OCI-LY7 (cell line): ENCODE measurements at regions not wholly inside any gene's neighbourhood (a gene's known extent, or its start where the extent isn't known, plus 50 kb on each side); places are given as distances from the start of the nearest gene placed in this dataset.

ENCODE experiments used
- BruUV-seq: library from RNA; stranded (reverse); fragments of 400-500 nt; replicated peaks from 2 replicates; lab custom pipeline; 2021; lab: Mats Ljungman, UMichigan
- CTCF ChIA-PET: fragments of 300-600 bp; sonication (Branson Sonifier 250); formaldehyde crosslinking; loops from one replicate; lab custom pipeline; 2022; ENCODE audit warnings: antibody characterized with exemption; ENCODE audit not compliant: unreplicated experiment; lab: Charles Lee
- POLR2A ChIA-PET: fragments of 300-600 bp; sonication (Branson Sonifier 250); formaldehyde crosslinking; loops from one replicate; lab custom pipeline; 2022; ENCODE audit warnings: antibody characterized with exemption; lab: Charles Lee
- DNase-seq: peaks from one replicate; pipeline ENCODE4 v3.0.0-alpha.2; 2015; ENCODE audit warnings: low spot score
- H2AFZ ChIP-seq: fragments of 200-600 bp; sonication (generic), shearing (Covaris generic); 2 replicates; pipeline ENCODE4 v1.6.1; 2014; ENCODE audit warnings: mild to moderate bottlenecking, antibody characterized with exemption, low read length, moderate library complexity
- H3K27ac ChIP-seq: fragments of 200-600 bp; sonication (generic); 2 replicates; pipeline ENCODE4 v1.5.1; 2014; ENCODE audit warnings: mixed run types, low read depth, mild to moderate bottlenecking, moderate library complexity, low read length, inconsistent platforms; ENCODE audit not compliant: poor library complexity, severe bottlenecking
- H3K36me3 ChIP-seq: fragments of 200-600 bp; sonication (generic); 2 replicates; pipeline ENCODE4 v1.6.1; 2014; ENCODE audit warnings: mild to moderate bottlenecking, antibody characterized with exemption, low read length, moderate library complexity, mixed read lengths; ENCODE audit not compliant: insufficient read depth
- H3K4me1 ChIP-seq: fragments of 200-600 bp; sonication (generic); 2 replicates; pipeline ENCODE4 v1.5.1; 2014; ENCODE audit warnings: mild to moderate bottlenecking, low read length; ENCODE audit not compliant: insufficient read depth, poor library complexity, severe bottlenecking
- H3K4me2 ChIP-seq: fragments of 200-600 bp; sonication (generic); 2 replicates; pipeline ENCODE4 v1.6.1; 2014; ENCODE audit warnings: mild to moderate bottlenecking, low read length
- H3K4me3 ChIP-seq: fragments of 200-600 bp; sonication (generic); 2 replicates; pipeline ENCODE4 v1.5.1; 2014; ENCODE audit warnings: mild to moderate bottlenecking, low read depth, low read length; ENCODE audit not compliant: poor library complexity, severe bottlenecking
- H3K79me2 ChIP-seq: fragments of 200-600 bp; sonication (generic); 2 replicates; pipeline ENCODE4 v1.6.1; 2016; ENCODE audit warnings: low read depth, mild to moderate bottlenecking, low read length, moderate library complexity, mixed read lengths; ENCODE audit not compliant: insufficient read depth
- H3K9me2 ChIP-seq: fragments of 200-600 bp; sonication (generic); 2 replicates; pipeline ENCODE4 v1.6.1; 2016; ENCODE audit warnings: mild to moderate bottlenecking, low read length, mixed read lengths; ENCODE audit not compliant: insufficient read depth
- H3K9me3 ChIP-seq: fragments of 200-600 bp; sonication (generic); 2 replicates; pipeline ENCODE4 v1.6.1; 2014; ENCODE audit warnings: mild to moderate bottlenecking, mixed run types, low read length, mixed read lengths
- H4K20me1 ChIP-seq: fragments of 200-600 bp; sonication (generic); 2 replicates; pipeline ENCODE4 v1.6.1; 2014; ENCODE audit warnings: mild to moderate bottlenecking, antibody characterized with exemption, low read length, moderate library complexity, mixed read lengths; ENCODE audit not compliant: insufficient read depth
- EZH2phosphoT487 ChIP-seq: fragments of 200-600 bp; sonication (generic); IDR thresholded peaks from 2 replicates; pipeline ENCODE4 v1.6.1; 2018; ENCODE audit warnings: low read depth, borderline replicate concordance, mild to moderate bottlenecking, mixed run types, antibody characterized with exemption, low read length, moderate library complexity, mixed read lengths
- intact Hi-C: fragments of 100-400 bp; cut with micrococcal nuclease; formaldehyde crosslinking; loops from one replicate; pipeline ENCODE4 v1.10.0; 2022; ENCODE audit not compliant: unreplicated experiment
- TF ChIP-seq, protein P1 (sequence below): fragments of 200-600 bp; sonication (generic); conservative IDR thresholded peaks from 2 replicates; pipeline ENCODE4 v1.5.1; 2014; ENCODE audit warnings: mild to moderate bottlenecking, antibody characterized with exemption, low read length, moderate library complexity, mixed read lengths

DNA sequence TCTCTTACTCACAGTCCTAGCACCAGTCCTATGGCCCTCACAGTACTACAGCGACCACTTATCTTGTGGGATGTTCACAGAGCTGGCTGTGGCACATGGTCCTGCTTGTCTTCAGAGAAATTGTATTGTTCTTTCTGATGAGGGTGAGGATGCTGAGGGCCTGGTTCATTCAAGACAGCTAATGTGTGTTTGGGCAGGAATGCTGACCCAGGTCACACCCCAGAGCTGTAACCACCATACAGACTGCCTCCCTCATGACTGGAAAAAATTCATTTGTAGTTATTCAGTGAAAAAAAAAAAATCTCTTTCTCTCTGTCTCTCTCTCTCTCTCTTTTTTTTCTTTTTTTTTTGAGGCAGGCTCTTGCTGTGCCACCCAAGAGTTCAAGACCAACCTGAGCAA lies 83.5 kb downstream of the KLF6 start:
- Histone ChIP-seq H3K27ac (no peak overlapping the region), H3K79me2 (no peaks in the 10 kb centered on the region), H3K9me2 (no peaks in the 10 kb centered on the region), H3K4me1 (no peaks in the 10 kb centered on the region), H3K4me3 (no peak overlapping the region), H4K20me1 (no peaks in the 10 kb centered on the region), H3K36me3 (no peaks in the 10 kb centered on the region), H2AFZ (no peak overlapping the region), H3K4me2 (no peak overlapping the region), H3K9me3 (no peaks in the 10 kb centered on the region)
- BruUV-seq: no TSS peak
- CTCF ChIA-PET: no interaction called here
- POLR2A ChIA-PET: interaction anchor here (0.6 to 0.7 kb wide), 3 partner anchors 32 to 857 kb away, joined by 3 to 6 read pairs (median 6); no protein-coding TSS in a partner anchor
- DNase-seq: no peak
- TF ChIP-seq, protein P1, sequence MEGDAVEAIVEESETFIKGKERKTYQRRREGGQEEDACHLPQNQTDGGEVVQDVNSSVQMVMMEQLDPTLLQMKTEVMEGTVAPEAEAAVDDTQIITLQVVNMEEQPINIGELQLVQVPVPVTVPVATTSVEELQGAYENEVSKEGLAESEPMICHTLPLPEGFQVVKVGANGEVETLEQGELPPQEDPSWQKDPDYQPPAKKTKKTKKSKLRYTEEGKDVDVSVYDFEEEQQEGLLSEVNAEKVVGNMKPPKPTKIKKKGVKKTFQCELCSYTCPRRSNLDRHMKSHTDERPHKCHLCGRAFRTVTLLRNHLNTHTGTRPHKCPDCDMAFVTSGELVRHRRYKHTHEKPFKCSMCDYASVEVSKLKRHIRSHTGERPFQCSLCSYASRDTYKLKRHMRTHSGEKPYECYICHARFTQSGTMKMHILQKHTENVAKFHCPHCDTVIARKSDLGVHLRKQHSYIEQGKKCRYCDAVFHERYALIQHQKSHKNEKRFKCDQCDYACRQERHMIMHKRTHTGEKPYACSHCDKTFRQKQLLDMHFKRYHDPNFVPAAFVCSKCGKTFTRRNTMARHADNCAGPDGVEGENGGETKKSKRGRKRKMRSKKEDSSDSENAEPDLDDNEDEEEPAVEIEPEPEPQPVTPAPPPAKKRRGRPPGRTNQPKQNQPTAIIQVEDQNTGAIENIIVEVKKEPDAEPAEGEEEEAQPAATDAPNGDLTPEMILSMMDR: no peak
- TF ChIP-seq EZH2phosphoT487: no peak
- intact Hi-C loops: no loop called here

DNA sequence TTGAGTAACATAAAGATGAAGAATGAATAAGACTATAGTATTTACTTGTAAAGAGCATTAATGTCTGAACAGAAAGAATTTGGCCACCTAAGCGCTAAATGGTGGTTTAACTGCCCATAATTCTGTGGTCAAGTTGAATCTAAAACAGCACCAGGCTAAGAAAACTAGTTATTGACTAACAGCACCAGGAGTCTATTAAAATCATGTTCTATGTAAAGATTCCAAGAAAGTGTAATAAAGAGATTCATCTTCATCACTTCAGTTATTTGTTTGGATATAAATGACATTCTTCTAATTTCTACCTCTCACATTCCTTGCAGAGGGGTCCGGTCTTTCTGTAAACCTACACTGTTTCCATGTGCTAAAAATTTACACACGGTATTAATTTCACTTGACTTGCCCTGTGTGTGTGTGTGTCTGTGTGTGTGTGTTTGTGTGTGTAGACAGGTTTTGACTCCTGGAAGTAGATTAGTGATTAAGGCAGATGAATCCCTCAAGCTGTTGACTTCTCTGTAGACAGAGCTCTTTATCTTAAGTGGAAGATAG lies 84.4 kb downstream of the KLF6 start:
- no TSS peak for BruUV-seq
- H3K4me1 ChIP-seq: no peaks in the 10 kb centered on the region
- POLR2A ChIA-PET: interaction anchor here (0.6 to 0.7 kb wide), 2 partner anchors 33 to 858 kb away, joined by 3 to 6 read pairs; no protein-coding TSS in a partner anchor

DNA sequence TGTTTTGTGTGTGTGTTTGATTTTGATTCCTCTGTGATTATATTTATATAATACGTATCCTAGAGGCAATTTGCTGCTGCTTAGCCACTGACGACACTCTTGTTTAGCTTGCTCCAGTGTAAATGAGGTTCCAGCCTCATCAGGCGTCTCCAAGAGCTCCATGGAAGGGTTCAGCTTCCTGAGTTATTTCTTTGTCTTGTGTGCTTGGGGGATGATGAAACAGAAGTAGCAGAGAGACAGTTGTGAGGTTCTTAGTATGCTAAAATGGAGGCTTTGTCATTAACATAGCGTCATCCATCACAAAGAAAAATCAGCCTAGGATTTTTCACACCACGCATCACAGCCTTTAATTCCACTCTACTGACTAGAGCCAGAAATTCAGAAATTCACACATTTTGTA lies 85.1 kb downstream of the KLF6 start:
- H3K4me2 ChIP-seq: no peak overlapping the region
- no peaks in the 10 kb centered on the region for H4K20me1 ChIP-seq
- no peak for TF ChIP-seq EZH2phosphoT487
- H3K9me2 ChIP-seq: no peaks in the 10 kb centered on the region
- ChIA-PET POLR2A (no interaction called here), CTCF (no interaction called here)
- no peaks in the 10 kb centered on the region for H3K36me3 ChIP-seq
- no peak overlapping the region for H3K4me3 ChIP-seq
- no peaks in the 10 kb centered on the region for H3K79me2 ChIP-seq
- no TSS peak for BruUV-seq
- intact Hi-C loops: no loop called here
- no peak for DNase-seq
- no peak overlapping the region for H2AFZ ChIP-seq
- no peak overlapping the region for H3K27ac ChIP-seq
- no peaks in the 10 kb centered on the region for H3K4me1 ChIP-seq
- no peaks in the 10 kb centered on the region for H3K9me3 ChIP-seq

More for the DNA sequence above, 84.4 kb downstream of the KLF6 start:
- TF ChIP-seq, protein P1: no peak
- TF ChIP-seq EZH2phosphoT487: no peak
- CTCF ChIA-PET: no interaction called here
- Histone ChIP-seq H3K36me3 (no peaks in the 10 kb centered on the region), H3K79me2 (no peaks in the 10 kb centered on the region), H3K4me3 (no peak overlapping the region), H3K9me2 (no peaks in the 10 kb centered on the region), H3K27ac (no peak overlapping the region), H4K20me1 (no peaks in the 10 kb centered on the region), H2AFZ (no peak overlapping the region), H3K4me2 (no peak overlapping the region), H3K9me3 (no peaks in the 10 kb centered on the region)
- no peak for DNase-seq
- intact Hi-C loops: no loop called here
